Lung (tissue), 11 donors: ENCODE measurements at regions not wholly inside any gene's neighbourhood (a gene's known extent, or its start where the extent isn't known, plus 50 kb on each side); places are given as distances from the start of the nearest gene placed in this dataset.

ENCODE experiments used
- ATAC-seq: fragments of 200-7000 bp; cut with Tn5 transposase; one replicate; pipeline ENCODE4 v1.9.1; 2020; ENCODE audit warnings: moderate number of reproducible peaks; ENCODE audit not compliant: insufficient read depth, low FRiP score
- DNase-seq, 3 donors: peaks; one replicate each; pipeline ENCODE4 v3.0.0-alpha.2; 2013 to 2017
- H3K27ac ChIP-seq, 2 donors: one replicate each; pipeline ENCODE4 v1.5.1; 2013; ENCODE audit warnings: mild to moderate bottlenecking in 2 of 2, moderate library complexity in 2 of 2, control low read depth in 1 of 2, inconsistent platforms in 1 of 2, low read depth in 1 of 2, low read length in 1 of 2
- H3K27me3 ChIP-seq, 3 donors: one replicate each; pipeline ENCODE4 v1.5.1; 2013; ENCODE audit warnings: low read length in 2 of 3; ENCODE audit not compliant: control insufficient read depth in 3 of 3, insufficient read depth in 3 of 3
- H3K36me3 ChIP-seq, 4 donors: one replicate each; pipeline ENCODE4 v1.5.1; 2013; ENCODE audit warnings: low read length in 4 of 4, mild to moderate bottlenecking in 1 of 4, moderate library complexity in 1 of 4; ENCODE audit not compliant: control insufficient read depth in 4 of 4, insufficient read depth in 4 of 4
- H3K4me1 ChIP-seq, 5 donors: one replicate each; pipeline ENCODE4 v1.5.1; 2013; ENCODE audit warnings: low read length in 5 of 5, mild to moderate bottlenecking in 2 of 5, moderate library complexity in 1 of 5; ENCODE audit not compliant: control insufficient read depth in 5 of 5, insufficient read depth in 5 of 5
- H3K4me3 ChIP-seq: one replicate; pipeline ENCODE4 v1.5.1; 2013; ENCODE audit warnings: mild to moderate bottlenecking, control low read depth, moderate library complexity
- H3K9ac ChIP-seq, 2 donors: one replicate each; pipeline ENCODE4 v1.5.1; 2013; ENCODE audit warnings: low read length in 2 of 2, control low read depth in 1 of 2; ENCODE audit not compliant: insufficient read depth in 1 of 2
- H3K9me3 ChIP-seq, 4 donors: one replicate each; pipeline ENCODE4 v1.5.1; 2013; ENCODE audit warnings: low read length in 3 of 4, mild to moderate bottlenecking in 1 of 4, moderate library complexity in 1 of 4; ENCODE audit not compliant: control insufficient read depth in 4 of 4, insufficient read depth in 3 of 4
- WGBS, 2 donors: extraction: QIAGEN DNeasy Blood & Tissue Kit; methylation state at CpG; one replicate each; pipeline ENCODE4 v1.1.7; 2013; 5-methylcytosine and 5-hydroxymethylcytosine counted together
- TF ChIP-seq, protein P1 (sequence below): IDR thresholded peaks from 2 replicates; pipeline ENCODE4 v1.5.1; 2012; ENCODE audit warnings: mild to moderate bottlenecking; ENCODE audit errors: control extremely low read depth, extremely low read depth
- donor health status: control.
- donor health status: control.
- donor health status: Bipolar disorder and iron deficiency.
- donor health status: healthy.
- donor health status: DM: yes; HTN: yes; CAD: no.

DNA sequence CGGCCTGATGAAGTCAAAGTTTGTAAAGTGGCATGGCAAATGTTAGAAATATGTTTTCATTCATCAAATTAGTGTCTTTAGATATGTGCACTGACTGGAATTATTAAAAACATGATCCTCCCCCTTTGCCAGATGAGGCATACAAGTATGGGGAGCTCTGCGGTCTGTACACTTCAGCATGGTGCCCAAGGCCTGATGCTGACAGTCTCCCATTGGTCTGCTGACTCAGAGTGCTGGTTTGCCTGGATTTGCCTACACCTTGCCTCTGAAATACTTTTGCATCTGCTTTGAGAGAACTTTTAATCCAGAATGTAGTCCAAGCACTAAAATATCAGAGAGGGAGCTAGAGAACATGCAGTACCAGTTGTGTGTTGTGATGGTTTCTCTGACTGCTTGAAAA is 354.3 kb upstream of the ACTBL2 start:
- Histone ChIP-seq H3K27me3 (no peaks in the 10 kb centered on the region), H3K4me3 (no peak overlapping the region), H3K4me1 (peaks cover 0 to 9% (median 5%) of the 10 kb centered on the region in 5 donors), H3K9me3 (no peaks in the 10 kb centered on the region), H3K36me3 (no peaks in the 10 kb centered on the region), H3K27ac (no peak overlapping the region), H3K9ac (no peak overlapping the region)
- WGBS, 2 donors: 95 to 96% methylated on average over 2 of the region's 2 CpGs
- ATAC-seq (no peak), DNase-seq (no peak)
- TF ChIP-seq, protein P1, sequence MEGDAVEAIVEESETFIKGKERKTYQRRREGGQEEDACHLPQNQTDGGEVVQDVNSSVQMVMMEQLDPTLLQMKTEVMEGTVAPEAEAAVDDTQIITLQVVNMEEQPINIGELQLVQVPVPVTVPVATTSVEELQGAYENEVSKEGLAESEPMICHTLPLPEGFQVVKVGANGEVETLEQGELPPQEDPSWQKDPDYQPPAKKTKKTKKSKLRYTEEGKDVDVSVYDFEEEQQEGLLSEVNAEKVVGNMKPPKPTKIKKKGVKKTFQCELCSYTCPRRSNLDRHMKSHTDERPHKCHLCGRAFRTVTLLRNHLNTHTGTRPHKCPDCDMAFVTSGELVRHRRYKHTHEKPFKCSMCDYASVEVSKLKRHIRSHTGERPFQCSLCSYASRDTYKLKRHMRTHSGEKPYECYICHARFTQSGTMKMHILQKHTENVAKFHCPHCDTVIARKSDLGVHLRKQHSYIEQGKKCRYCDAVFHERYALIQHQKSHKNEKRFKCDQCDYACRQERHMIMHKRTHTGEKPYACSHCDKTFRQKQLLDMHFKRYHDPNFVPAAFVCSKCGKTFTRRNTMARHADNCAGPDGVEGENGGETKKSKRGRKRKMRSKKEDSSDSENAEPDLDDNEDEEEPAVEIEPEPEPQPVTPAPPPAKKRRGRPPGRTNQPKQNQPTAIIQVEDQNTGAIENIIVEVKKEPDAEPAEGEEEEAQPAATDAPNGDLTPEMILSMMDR: no peak

DNA sequence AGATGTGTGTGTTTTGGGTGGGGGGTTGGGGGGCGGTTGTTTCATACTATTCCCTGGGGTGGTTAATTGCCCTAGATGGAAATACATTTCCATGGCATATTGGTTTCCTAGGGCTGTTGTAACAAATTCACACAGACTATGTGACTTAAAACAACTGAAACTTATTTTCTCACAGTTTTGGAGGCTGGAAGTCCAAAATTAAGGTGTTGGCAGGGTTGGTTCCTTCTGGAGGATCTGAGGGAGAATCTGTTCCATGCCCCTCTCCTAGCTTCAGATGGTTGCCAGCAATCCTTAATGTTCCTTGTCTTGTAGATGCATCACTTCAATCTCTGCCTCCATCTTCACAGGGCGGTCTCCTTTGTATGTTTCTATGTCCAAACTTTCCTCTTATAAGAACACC is 353.7 kb upstream of the ACTBL2 start:
- TF ChIP-seq, protein P1: no peak
- Histone ChIP-seq H3K27me3 (no peaks in the 10 kb centered on the region), H3K9me3 (no peaks in the 10 kb centered on the region), H3K9ac (no peak overlapping the region), H3K4me1 (peaks cover 0 to 3% (median 0%) of the 10 kb centered on the region in 5 donors), H3K4me3 (no peak overlapping the region), H3K27ac (no peak overlapping the region), H3K36me3 (no peaks in the 10 kb centered on the region)
- no peak for ATAC-seq
- WGBS, 2 donors: 71 to 98% methylated on average over 2 of the region's 2 CpGs
- DNase-seq: no peak

DNA sequence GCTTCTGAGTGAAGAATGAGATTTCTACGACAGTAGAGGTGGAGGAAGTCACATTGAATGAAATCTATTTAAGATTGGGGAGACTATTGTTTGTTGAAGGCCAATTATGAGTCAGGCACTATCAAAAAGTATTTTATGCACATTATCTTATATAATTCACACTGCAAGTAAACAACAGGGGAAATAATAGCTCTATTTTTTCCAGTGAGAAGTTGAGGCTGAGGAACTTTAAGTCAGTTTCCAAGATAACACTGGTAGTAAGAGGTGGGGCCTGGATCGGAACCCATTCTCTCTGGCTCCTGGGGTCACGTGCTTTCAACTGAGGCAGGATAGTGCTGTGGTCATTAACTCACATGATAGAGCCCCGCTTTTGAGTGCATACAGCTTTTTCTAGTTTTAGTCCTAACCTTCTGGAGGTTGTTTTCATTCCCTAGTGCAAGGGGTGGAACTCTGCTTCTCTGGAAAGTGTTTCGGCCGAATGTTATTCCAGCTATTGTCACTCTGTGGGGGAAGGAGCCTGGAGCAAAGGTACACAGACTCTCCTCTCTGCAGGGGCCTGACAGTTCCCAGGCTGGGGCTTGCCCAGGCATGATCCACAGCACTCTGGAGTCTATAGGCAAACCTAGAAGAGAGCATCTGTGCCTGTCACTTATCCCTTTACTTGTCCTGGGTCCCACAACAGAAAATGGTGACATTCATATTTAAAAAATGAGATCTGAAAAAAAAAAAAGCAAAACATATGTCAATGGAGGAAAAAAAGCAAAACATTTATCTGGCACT is 352.4 kb upstream of the ACTBL2 start:
- H3K27ac ChIP-seq: no peak overlapping the region
- no peak for DNase-seq
- H3K36me3 ChIP-seq: no peaks in the 10 kb centered on the region
- no peak overlapping the region for H3K9ac ChIP-seq
- no peak for ATAC-seq
- TF ChIP-seq, protein P1: no peak
- H3K27me3 ChIP-seq: no peaks in the 10 kb centered on the region
- 80 to 95% methylated on average over 6 of the region's 6 CpGs for WGBS, 2 donors
- no peaks in the 10 kb centered on the region for H3K9me3 ChIP-seq
- H3K4me1 ChIP-seq: peaks cover 0 to 3% (median 0%) of the 10 kb centered on the region in 5 donors
- H3K4me3 ChIP-seq: no peak overlapping the region
